IMR-90 (cell line): ENCODE measurements at regions not wholly inside any gene's neighbourhood (a gene's known extent, or its start where the extent isn't known, plus 50 kb on each side); places are given as distances from the start of the nearest gene placed in this dataset.

ENCODE experiments used
- ATAC-seq: fragments of 200-7000 bp; cut with Tn5 transposase; 2 replicates; pipeline ENCODE4 v1.9.1; 2020; ENCODE audit warnings: low read depth, mild to moderate bottlenecking, moderate library complexity
- BruUV-seq: library from RNA; stranded (reverse); fragments of 400-500 nt; replicated peaks from 2 replicates; lab custom pipeline; 2021; lab: Mats Ljungman, UMichigan
- CTCF ChIA-PET: fragments of 300-600 bp; formaldehyde crosslinking; extraction: SDS; loops from one replicate; lab custom pipeline; 2021; ENCODE audit warnings: antibody characterized with exemption; lab: Yijun Ruan, JAX
- POLR2A ChIA-PET: fragments of 300-600 bp; sonication (Branson Sonifier 250); formaldehyde crosslinking; loops from one replicate; lab custom pipeline; 2022; ENCODE audit warnings: antibody characterized with exemption; ENCODE audit not compliant: unreplicated experiment; lab: Charles Lee
- DNase-seq: peaks from one replicate; pipeline ENCODE4 v3.0.0; 2013
- H2AFZ ChIP-seq: replicated peaks from 2 replicates; pipeline ENCODE3; 2013; ENCODE audit warnings: low read length, mild to moderate bottlenecking; ENCODE audit not compliant: poor library complexity
- H2AK5ac ChIP-seq: 2 replicates; pipeline ENCODE4 v1.6.1; 2013; ENCODE audit warnings: low read depth, low read length, inconsistent platforms
- H2AK9ac ChIP-seq: replicated peaks from 2 replicates; pipeline ENCODE3; 2013; ENCODE audit warnings: mild to moderate bottlenecking, low read depth, low read length, moderate library complexity; ENCODE audit not compliant: poor library complexity
- H2BK120ac ChIP-seq: 2 replicates; pipeline ENCODE4 v1.6.1; 2013; ENCODE audit warnings: low read depth, low read length, inconsistent platforms
- H2BK15ac ChIP-seq: 3 replicates; pipeline ENCODE4 v1.6.1; 2013; ENCODE audit warnings: low read depth, low read length, inconsistent platforms
- H2BK20ac ChIP-seq: 2 replicates; pipeline ENCODE4 v1.6.1; 2013; ENCODE audit warnings: low read depth, mild to moderate bottlenecking, inconsistent platforms, low read length, moderate library complexity
- H2BK5ac ChIP-seq: 2 replicates; pipeline ENCODE4 v1.6.1; 2013; ENCODE audit warnings: mild to moderate bottlenecking, low read depth, low read length, inconsistent platforms; ENCODE audit not compliant: poor library complexity, severe bottlenecking
- H3K14ac ChIP-seq: replicated peaks from 2 replicates; pipeline ENCODE4 v1.6.1; 2013; ENCODE audit warnings: low read depth, low read length, inconsistent platforms
- H3K18ac ChIP-seq: 2 replicates; pipeline ENCODE4 v1.6.1; 2013; ENCODE audit warnings: low read depth, low read length, control low read depth
- H3K23ac ChIP-seq: 2 replicates; pipeline ENCODE4 v1.6.1; 2013; ENCODE audit warnings: low read depth, low read length, inconsistent platforms
- H3K27ac ChIP-seq: 2 replicates; pipeline ENCODE4 v1.5.1; 2013; ENCODE audit warnings: mild to moderate bottlenecking, control low read depth, low read length; ENCODE audit not compliant: insufficient read depth
- H3K27me3 ChIP-seq: 2 replicates; pipeline ENCODE4 v1.6.1; 2013; ENCODE audit warnings: low read length; ENCODE audit not compliant: control insufficient read depth, insufficient read depth
- H3K36me3 ChIP-seq: 2 replicates; pipeline ENCODE4 v1.6.1; 2013; ENCODE audit warnings: low read length, mixed read lengths; ENCODE audit not compliant: control insufficient read depth, insufficient read depth
- H3K4ac ChIP-seq: 2 replicates; pipeline ENCODE4 v1.6.1; 2013; ENCODE audit warnings: low read depth, low read length, inconsistent platforms
- H3K4me1 ChIP-seq: 2 replicates; pipeline ENCODE4 v1.6.1; 2013; ENCODE audit warnings: low read length, mixed read lengths; ENCODE audit not compliant: control insufficient read depth, insufficient read depth
- H3K4me2 ChIP-seq: 2 replicates; pipeline ENCODE4 v1.6.1; 2013; ENCODE audit warnings: low read depth, mild to moderate bottlenecking, control low read depth, low read length, moderate library complexity
- H3K4me3 ChIP-seq: 2 replicates; pipeline ENCODE4 v1.5.1; 2013; ENCODE audit warnings: low read depth, mild to moderate bottlenecking, control low read depth, low read length, moderate library complexity; ENCODE audit not compliant: insufficient read depth
- H3K56ac ChIP-seq: 2 replicates; pipeline ENCODE4 v1.6.1; 2013; ENCODE audit warnings: low read length, inconsistent platforms; ENCODE audit not compliant: insufficient read depth; ENCODE audit errors: extremely low read depth
- H3K79me1 ChIP-seq, 2 experiments: 2 replicates each; pipeline ENCODE4 v1.6.1; 2013; ENCODE audit warnings: low read length in 2 of 2, inconsistent platforms in 1 of 2, low read depth in 1 of 2
- H3K9ac ChIP-seq: 2 replicates; pipeline ENCODE4 v1.6.1; 2013; ENCODE audit warnings: low read depth, low read length, control low read depth
- H3K9me1 ChIP-seq: 2 replicates; pipeline ENCODE4 v1.6.1; 2013; ENCODE audit warnings: low read length, inconsistent platforms; ENCODE audit not compliant: insufficient read depth
- H3K9me3 ChIP-seq: 2 replicates; pipeline ENCODE4 v1.6.1; 2013; ENCODE audit warnings: low read length; ENCODE audit not compliant: control insufficient read depth, insufficient read depth
- H4K20me1 ChIP-seq: 2 replicates; pipeline ENCODE4 v1.6.1; 2013; ENCODE audit warnings: low read length, inconsistent platforms; ENCODE audit not compliant: insufficient read depth
- H4K5ac ChIP-seq: 2 replicates; pipeline ENCODE4 v1.6.1; 2013; ENCODE audit warnings: mild to moderate bottlenecking, low read depth, low read length, control low read depth
- H4K8ac ChIP-seq, 2 experiments: 2 replicates each; pipeline ENCODE4 v1.6.1; 2013; ENCODE audit warnings: low read depth in 2 of 2, low read length in 2 of 2, control low read depth in 1 of 2, inconsistent platforms in 1 of 2
- H4K91ac ChIP-seq: 2 replicates; pipeline ENCODE4 v1.6.1; 2013; ENCODE audit warnings: low read depth, low read length, inconsistent platforms; ENCODE audit not compliant: insufficient read depth
- ELK1 ChIP-seq: fragments of 150-350 bp; IDR thresholded peaks from 2 replicates; pipeline ENCODE4 v1.6.1; 2016; ENCODE audit warnings: low read depth, mild to moderate bottlenecking, low read length, moderate library complexity, borderline replicate concordance
- POLR2A ChIP-seq: IDR thresholded peaks from 2 replicates; pipeline ENCODE4 v1.6.1; 2012; ENCODE audit warnings: mild to moderate bottlenecking, low read depth, low read length
- RCOR1 ChIP-seq: IDR thresholded peaks from 2 replicates; pipeline ENCODE4 v1.6.1; 2012; ENCODE audit warnings: mild to moderate bottlenecking, low read length, improper control_type of control experiment; ENCODE audit not compliant: insufficient replicate concordance
- WGBS, 2 experiments: methylation state at CpG; one replicate each; pipeline versions ENCODE4 v1.1.5 to v1.1.7; 2013; ENCODE audit warnings: missing lambda C conversion rate in 2 of 2; ENCODE audit not compliant: insufficient read length in 1 of 2; ENCODE audit errors: extremely low coverage in 2 of 2; 5-methylcytosine and 5-hydroxymethylcytosine counted together
- dilution Hi-C: fragments of 300-500 bp; cut with HindIII; formaldehyde crosslinking; loops from one replicate; pipeline ENCODE4 v1.14.3; 2018; ENCODE audit warnings: low sequenced_read_pairs; ENCODE audit not compliant: unreplicated experiment
- in situ Hi-C: fragments of 300-500 bp; cut with MboI; formaldehyde crosslinking; loops from 3 replicates; pipeline ENCODE4 v1.14.3; 2019; ENCODE audit warnings: low sequenced_read_pairs, inconsistent platforms, mixed read lengths
- intact Hi-C: fragments of 100-400 bp; cut with micrococcal nuclease; formaldehyde crosslinking; loops from 2 replicates; pipeline ENCODE4 v1.10.0; 2022

- Histone ChIP-seq H3K27me3 (no peaks in the 10 kb centered on the region), H3K9me3 (no peaks in the 10 kb centered on the region; the same call in 1 of the 2 replicates), H2BK5ac (no peak overlapping the region), H3K9me1 (no peaks in the 10 kb centered on the region), H3K56ac (no peak overlapping the region), H4K8ac (no peak overlapping the region), H4K20me1 (no peaks in the 10 kb centered on the region), H3K27ac (no peak overlapping the region), H3K4me3 (no peak overlapping the region), H2BK120ac (no peak overlapping the region), H2AK9ac (no peak overlapping the region), H3K4me1 (no peaks in the 10 kb centered on the region), H3K4ac (no peak overlapping the region), H3K36me3 (no peaks in the 10 kb centered on the region), H3K18ac (no peak overlapping the region), H3K14ac (no peak overlapping the region), H2BK20ac (no peak overlapping the region), H2BK15ac (no peak overlapping the region), H3K9ac (no peak overlapping the region), H2AFZ (no peak overlapping the region), H4K5ac (no peak overlapping the region), H2AK5ac (no peak overlapping the region), H3K4me2 (no peak overlapping the region), H4K91ac (no peak overlapping the region), H3K23ac (no peak overlapping the region), H3K79me1 (no peaks in the 10 kb centered on the region)
- in situ Hi-C loops = no loop called here
- no TSS peak for BruUV-seq
- no peak for DNase-seq
- no peak for ATAC-seq
- intact Hi-C loops = no loop called here
- CTCF ChIA-PET = no interaction called here
- WGBS, 2 experiments = no CpG with 5 or more reads among the region's 3 CpGs
- TF ChIP-seq ELK1 = no peak
- no peak for TF ChIP-seq RCOR1
- no peak for TF ChIP-seq POLR2A
- dilution Hi-C loops = no loop called here
- POLR2A ChIA-PET = no interaction called here
These were observed 429.7 kb downstream of the EPHA7 start for GRCh38 chr6:92989656-92990055.
